H1 (cell line): ENCODE measurements at regions not wholly inside any gene's neighbourhood (a gene's known extent, or its start where the extent isn't known, plus 50 kb on each side); places are given as distances from the start of the nearest gene placed in this dataset.

ENCODE experiments used
- CTCF ChIA-PET: fragments of 300-600 bp; sonication (Branson Sonifier 250); formaldehyde crosslinking; loops from one replicate; lab custom pipeline; 2021; ENCODE audit not compliant: partially characterized antibody; lab: Charles Lee
- POLR2A ChIA-PET: fragments of 300-600 bp; sonication (Branson Sonifier 250); formaldehyde crosslinking; loops from one replicate; lab custom pipeline; 2021; ENCODE audit warnings: inconsistent platforms; ENCODE audit not compliant: partially characterized antibody; lab: Charles Lee
- DNase-seq, 2 experiments: peaks; one replicate each; pipeline versions ENCODE4 v3.0.0 to v3.0.0-alpha.2; 2010 to 2022; ENCODE audit warnings: low spot score in 2 of 2, low read depth in 1 of 2, mixed read lengths in 1 of 2
- FAIRE-seq: peaks from 2 replicates; lab custom pipeline; 2011; peaks lifted over from hg19 to GRCh38; lab: Jason Lieb, UNC
- H2AFZ ChIP-seq: 2 replicates; pipeline ENCODE4 v1.8.1; 2012; ENCODE audit warnings: low read length, inconsistent platforms
- H2AK5ac ChIP-seq: 2 replicates; pipeline ENCODE4 v1.6.1; 2013; ENCODE audit warnings: low read depth, low read length
- H2BK120ac ChIP-seq: replicated peaks from 2 replicates; pipeline ENCODE3; 2013; ENCODE audit warnings: low read depth, low read length, inconsistent platforms
- H2BK12ac ChIP-seq: 2 replicates; pipeline ENCODE4 v1.6.1; 2013; ENCODE audit warnings: low read depth, low read length
- H2BK15ac ChIP-seq: 2 replicates; pipeline ENCODE4 v1.6.1; 2013; ENCODE audit warnings: low read length
- H2BK20ac ChIP-seq: 2 replicates; pipeline ENCODE4 v1.6.1; 2013; ENCODE audit warnings: low read length
- H2BK5ac ChIP-seq: 2 replicates; pipeline ENCODE4 v1.6.1; 2013; ENCODE audit warnings: low read depth, low read length
- H3K14ac ChIP-seq: 2 replicates; pipeline ENCODE4 v1.6.1; 2013; ENCODE audit warnings: inconsistent platforms; ENCODE audit not compliant: insufficient read length
- H3K18ac ChIP-seq: 2 replicates; pipeline ENCODE4 v1.6.1; 2013; ENCODE audit warnings: low read length; ENCODE audit errors: extremely low read depth
- H3K23ac ChIP-seq: 2 replicates; pipeline ENCODE4 v1.6.1; 2013; ENCODE audit warnings: inconsistent platforms; ENCODE audit not compliant: insufficient read length
- H3K23me2 ChIP-seq: 2 replicates; pipeline ENCODE4 v1.6.1; 2013; ENCODE audit warnings: low read depth, low read length
- H3K27ac ChIP-seq: 2 replicates; pipeline ENCODE4 v1.6.1; 2011; ENCODE audit warnings: low read depth, low read length, inconsistent platforms
- H3K27me3 ChIP-seq, 4 experiments: replicated peaks in 1 of 4; 1 replicate in 1 of 4; 2 replicates in 3 of 4; pipeline versions ENCODE4 v1.6.1 to v1.8.1; 2011 to 2013; ENCODE audit warnings: low read length in 3 of 4, mild to moderate bottlenecking in 3 of 4, inconsistent platforms in 2 of 4, mixed read lengths in 2 of 4, moderate library complexity in 1 of 4; ENCODE audit not compliant: control insufficient read depth in 3 of 4, insufficient read depth in 3 of 4; ENCODE audit errors: extremely low read depth in 1 of 4
- H3K36me3 ChIP-seq, 4 experiments: 2 replicates each; pipeline versions ENCODE4 v1.6.1 to v1.8.1; 2011 to 2013; ENCODE audit warnings: mild to moderate bottlenecking in 4 of 4, low read length in 3 of 4, moderate library complexity in 2 of 4, control low read depth in 1 of 4, inconsistent platforms in 1 of 4; ENCODE audit not compliant: insufficient read depth in 4 of 4, control insufficient read depth in 2 of 4
- H3K4ac ChIP-seq: replicated peaks from 2 replicates; pipeline ENCODE3; 2013; ENCODE audit warnings: low read length, low read depth, mixed read lengths, inconsistent platforms; ENCODE audit not compliant: insufficient read length
- H3K4me1 ChIP-seq, 4 experiments: replicated peaks in 1 of 4; 1 replicate in 1 of 4; 2 replicates in 3 of 4; pipeline versions ENCODE4 v1.6.1 to v1.8.1; 2011 to 2013; ENCODE audit warnings: low read length in 3 of 4, inconsistent platforms in 2 of 4, mixed read lengths in 1 of 4; ENCODE audit not compliant: insufficient read depth in 4 of 4, control insufficient read depth in 3 of 4
- H3K4me2 ChIP-seq, 2 experiments: 2 replicates each; pipeline versions ENCODE4 v1.6.1 to v1.8.1; 2011 to 2013; ENCODE audit warnings: low read depth in 2 of 2, low read length in 2 of 2, control low read depth in 1 of 2, inconsistent platforms in 1 of 2, mild to moderate bottlenecking in 1 of 2; ENCODE audit not compliant: insufficient read depth in 1 of 2
- H3K4me3 ChIP-seq, 4 experiments: fragments of 200-600, 300-600 bp in 1 of 4; sonication (generic), shearing (Covaris generic), sonication (Bioruptor Twin) in 1 of 4; 2 replicates each; pipeline versions ENCODE4 v1.5.1 to v1.8.1; 2011 to 2016; ENCODE audit warnings: low read length in 4 of 4, low read depth in 3 of 4, control low read depth in 2 of 4, inconsistent platforms in 2 of 4, mild to moderate bottlenecking in 2 of 4, mixed read lengths in 1 of 4, moderate library complexity in 1 of 4; ENCODE audit not compliant: insufficient read depth in 2 of 4; ENCODE audit errors: extremely low read depth in 1 of 4
- H3K56ac ChIP-seq: replicated peaks from 2 replicates; pipeline ENCODE3; 2013; ENCODE audit warnings: low read depth, mild to moderate bottlenecking, mixed read lengths, low read length, inconsistent platforms; ENCODE audit not compliant: insufficient read length
- H3K79me1 ChIP-seq: 2 replicates; pipeline ENCODE4 v1.6.1; 2013; ENCODE audit warnings: low read depth, low read length, control low read depth
- H3K79me2 ChIP-seq, 2 experiments: 2 replicates each; pipeline versions ENCODE4 v1.6.1 to v1.8.1; 2012 to 2013; ENCODE audit warnings: low read length in 2 of 2, mild to moderate bottlenecking in 2 of 2, inconsistent platforms in 1 of 2; ENCODE audit not compliant: insufficient read depth in 2 of 2, control insufficient read depth in 1 of 2
- H3K9ac ChIP-seq, 4 experiments: replicated peaks in 1 of 4; 1 replicate in 1 of 4; 2 replicates in 3 of 4; pipeline versions ENCODE4 v1.6.1 to v1.8.1; 2011 to 2013; ENCODE audit warnings: low read depth in 3 of 4, low read length in 3 of 4, control low read depth in 2 of 4, mild to moderate bottlenecking in 2 of 4, moderate library complexity in 2 of 4, inconsistent platforms in 1 of 4; ENCODE audit errors: extremely low read depth in 1 of 4
- H3K9me3 ChIP-seq, 2 experiments: 2 replicates each; pipeline versions ENCODE4 v1.6.1 to v1.8.1; 2012 to 2013; ENCODE audit warnings: mild to moderate bottlenecking in 2 of 2, moderate library complexity in 2 of 2, control low read depth in 1 of 2, inconsistent platforms in 1 of 2, low read depth in 1 of 2, low read length in 1 of 2, mixed read lengths in 1 of 2; ENCODE audit not compliant: insufficient read depth in 2 of 2
- H4K20me1 ChIP-seq, 2 experiments: replicated peaks in 1 of 2; 2 replicates each; pipeline versions ENCODE3 to v1.8.1; 2011 to 2013; ENCODE audit warnings: inconsistent platforms in 2 of 2, low read length in 2 of 2, mild to moderate bottlenecking in 1 of 2; ENCODE audit not compliant: insufficient read depth in 2 of 2, control insufficient read depth in 1 of 2
- H4K5ac ChIP-seq: 2 replicates; pipeline ENCODE4 v1.6.1; 2013; ENCODE audit warnings: low read length, low read depth, mixed read lengths, inconsistent platforms; ENCODE audit not compliant: insufficient read length
- H4K8ac ChIP-seq: 2 replicates; pipeline ENCODE4 v1.8.0; 2013; ENCODE audit warnings: mild to moderate bottlenecking, moderate library complexity, low read length, inconsistent platforms; ENCODE audit not compliant: insufficient read depth; ENCODE audit errors: extremely low read depth
- H4K91ac ChIP-seq: replicated peaks from 2 replicates; pipeline ENCODE3; 2013; ENCODE audit warnings: low read length, mixed read lengths, inconsistent platforms; ENCODE audit not compliant: insufficient read length
- BCL11A ChIP-seq, 2 experiments: IDR thresholded peaks; one replicate each; pipeline ENCODE4 v1.6.1; 2011; ENCODE audit warnings: low read depth in 2 of 2, low read length in 2 of 2, mild to moderate bottlenecking in 2 of 2
- CHD1 ChIP-seq: IDR thresholded peaks from 2 replicates; pipeline ENCODE4 v1.6.1; 2012; ENCODE audit warnings: low read depth, low read length, improper control_type of control experiment
- EGR1 ChIP-seq: IDR thresholded peaks from 2 replicates; pipeline ENCODE4 v1.6.1; 2011; ENCODE audit warnings: low read depth, low read length, borderline replicate concordance
- GABPA ChIP-seq: IDR thresholded peaks from 2 replicates; pipeline ENCODE4 v1.6.1; 2011; ENCODE audit warnings: mild to moderate bottlenecking, low read length, moderate library complexity, borderline replicate concordance; ENCODE audit not compliant: insufficient read depth
- KDM4A ChIP-seq: IDR thresholded peaks from one replicate; pipeline ENCODE4 v1.7.1; 2012; ENCODE audit warnings: low read depth, mild to moderate bottlenecking, moderate library complexity, low read length, inconsistent platforms; ENCODE audit not compliant: severe bottlenecking
- KDM5A ChIP-seq: fragments of 200-600 bp; IDR thresholded peaks from 2 replicates; pipeline ENCODE4 v1.7.1; 2012; ENCODE audit warnings: mild to moderate bottlenecking, low read length, inconsistent platforms, mixed read lengths
- NRF1 ChIP-seq: IDR thresholded peaks from 2 replicates; pipeline ENCODE4 v1.6.1; 2011; ENCODE audit warnings: mild to moderate bottlenecking, low read depth, low read length, improper control_type of control experiment
- RNF2 ChIP-seq: fragments of 200-900, 300-1000 bp; sonication (generic); IDR thresholded peaks from 2 replicates; pipeline ENCODE4 v1.7.1; 2016; ENCODE audit warnings: borderline replicate concordance, low read depth, mild to moderate bottlenecking, antibody characterized with exemption, low read length; ENCODE audit not compliant: poor library complexity, severe bottlenecking; ENCODE audit errors: missing control alignments
- RXRA ChIP-seq: IDR thresholded peaks from 2 replicates; pipeline ENCODE4 v1.6.1; 2011; ENCODE audit warnings: low read depth, mild to moderate bottlenecking, low read length, moderate library complexity; ENCODE audit not compliant: insufficient read depth
- SIRT6 ChIP-seq: IDR thresholded peaks from one replicate; pipeline ENCODE4 v1.7.1; 2012; ENCODE audit warnings: low read length, inconsistent platforms
- SRF ChIP-seq: IDR thresholded peaks from 2 replicates; pipeline ENCODE4 v1.6.1; 2011; ENCODE audit warnings: mild to moderate bottlenecking, low read depth, low read length, moderate library complexity
- WGBS, 2 experiments: shearing (Covaris generic) in 1 of 2; methylation state at CpG; one replicate each; pipeline versions ENCODE4 v1.1.6 to v1.1.7; 2013 to 2015; ENCODE audit warnings: low lambda C conversion rate in 2 of 2, mixed read lengths in 2 of 2, inconsistent platforms in 1 of 2, low coverage in 1 of 2, missing lambda C conversion rate in 1 of 2; ENCODE audit not compliant: insufficient replicate concordance in 2 of 2, insufficient coverage in 1 of 2, insufficient read length in 1 of 2; ENCODE audit errors: extremely low coverage in 1 of 2, missing lambda C conversion rate in 1 of 2; 5-methylcytosine and 5-hydroxymethylcytosine counted together
- TF ChIP-seq, protein P1 (sequence below), 3 experiments: IDR thresholded peaks; 1 replicate in 2 of 3; 2 replicates in 1 of 3; pipeline versions ENCODE4 v1.5.1 to v1.6.1; 2011; ENCODE audit warnings: low read length in 3 of 3, mild to moderate bottlenecking in 3 of 3, inconsistent platforms in 2 of 3, low read depth in 1 of 3, moderate library complexity in 1 of 3; ENCODE audit not compliant: insufficient read depth in 1 of 3; ENCODE audit errors: control extremely low read depth in 1 of 3

DNA sequence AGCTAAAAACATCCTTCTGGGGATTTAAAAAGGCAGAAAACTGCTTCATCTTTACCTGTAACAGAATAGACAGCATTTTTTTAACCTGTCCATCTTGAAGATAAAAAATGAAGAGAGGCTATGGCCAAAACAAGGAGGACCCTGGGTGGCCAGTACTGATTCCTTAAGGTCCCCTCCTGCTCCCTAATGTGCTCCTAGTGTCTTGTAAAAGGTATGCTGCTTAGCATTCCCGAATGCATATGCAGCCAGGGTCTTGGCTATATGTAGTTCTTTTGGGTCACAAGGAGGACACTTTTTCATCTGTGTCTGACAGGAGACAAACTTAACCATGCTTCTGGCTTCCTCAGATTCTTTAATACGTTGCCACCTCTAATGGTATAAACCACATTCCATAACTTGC, 93.9 kb upstream of the SLC13A1 start:
- H3K23me2 ChIP-seq: no peaks in the 10 kb centered on the region
- H4K20me1 ChIP-seq: no peaks in the 10 kb centered on the region
- no peak overlapping the region for H2BK15ac ChIP-seq
- no peak overlapping the region for H3K56ac ChIP-seq
- no peak overlapping the region for H3K9ac ChIP-seq
- no peak overlapping the region for H2BK120ac ChIP-seq
- no peak overlapping the region for H3K4ac ChIP-seq
- H4K8ac ChIP-seq: no peak overlapping the region
- FAIRE-seq (no peak), DNase-seq (no peak)
- no peaks in the 10 kb centered on the region for H3K27me3 ChIP-seq
- no peaks in the 10 kb centered on the region for H3K4me1 ChIP-seq
- H4K5ac ChIP-seq: no peak overlapping the region
- H3K23ac ChIP-seq: no peak overlapping the region
- POLR2A ChIA-PET: no interaction called here
- no peak overlapping the region for H2AK5ac ChIP-seq
- no peaks in the 10 kb centered on the region for H3K9me3 ChIP-seq
- H2AFZ ChIP-seq: 0 out of 2 replicates have a peak overlapping the region, but pooled peaks have one; percentile 42
- H3K4me3 ChIP-seq: no peak overlapping the region
- H3K18ac ChIP-seq: no peak overlapping the region
- no peak overlapping the region for H3K27ac ChIP-seq
- no peaks in the 10 kb centered on the region for H3K79me1 ChIP-seq
- H4K91ac ChIP-seq: no peak overlapping the region
- H2BK20ac ChIP-seq: no peak overlapping the region
- no peak overlapping the region for H3K4me2 ChIP-seq
- no peak overlapping the region for H2BK12ac ChIP-seq
- CTCF ChIA-PET: interaction anchor here (1.2 kb wide), 1 partner anchor 33 kb away, joined by 4 read pairs; no protein-coding TSS in a partner anchor
- no peaks in the 10 kb centered on the region for H3K36me3 ChIP-seq
- H2BK5ac ChIP-seq: no peak overlapping the region
- H3K14ac ChIP-seq: no peak overlapping the region
- no peaks in the 10 kb centered on the region for H3K79me2 ChIP-seq
- WGBS, 2 experiments: 89% methylated on average over 2 of the region's 2 CpGs; no CpG with 5 or more reads in 1 of the 2 experiments
- no peak for TF ChIP-seq CHD1
- no peak for TF ChIP-seq BCL11A (IDR thresholded peaks at IDR 0.05; ENCODE audit: low read depth in 2 of 2, low read length in 2 of 2)
- TF ChIP-seq SIRT6: no peak
- TF ChIP-seq SRF: no peak
- TF ChIP-seq RNF2: no peak
- TF ChIP-seq RXRA: no peak
- no peak for TF ChIP-seq KDM5A
- TF ChIP-seq KDM4A: no peak
- TF ChIP-seq NRF1: no peak
- TF ChIP-seq, protein P1, sequence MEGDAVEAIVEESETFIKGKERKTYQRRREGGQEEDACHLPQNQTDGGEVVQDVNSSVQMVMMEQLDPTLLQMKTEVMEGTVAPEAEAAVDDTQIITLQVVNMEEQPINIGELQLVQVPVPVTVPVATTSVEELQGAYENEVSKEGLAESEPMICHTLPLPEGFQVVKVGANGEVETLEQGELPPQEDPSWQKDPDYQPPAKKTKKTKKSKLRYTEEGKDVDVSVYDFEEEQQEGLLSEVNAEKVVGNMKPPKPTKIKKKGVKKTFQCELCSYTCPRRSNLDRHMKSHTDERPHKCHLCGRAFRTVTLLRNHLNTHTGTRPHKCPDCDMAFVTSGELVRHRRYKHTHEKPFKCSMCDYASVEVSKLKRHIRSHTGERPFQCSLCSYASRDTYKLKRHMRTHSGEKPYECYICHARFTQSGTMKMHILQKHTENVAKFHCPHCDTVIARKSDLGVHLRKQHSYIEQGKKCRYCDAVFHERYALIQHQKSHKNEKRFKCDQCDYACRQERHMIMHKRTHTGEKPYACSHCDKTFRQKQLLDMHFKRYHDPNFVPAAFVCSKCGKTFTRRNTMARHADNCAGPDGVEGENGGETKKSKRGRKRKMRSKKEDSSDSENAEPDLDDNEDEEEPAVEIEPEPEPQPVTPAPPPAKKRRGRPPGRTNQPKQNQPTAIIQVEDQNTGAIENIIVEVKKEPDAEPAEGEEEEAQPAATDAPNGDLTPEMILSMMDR (IDR thresholded peaks at IDR 0.05; ENCODE audit: control extremely low read depth in 1 of 3, insufficient read depth in 1 of 3, low read depth in 1 of 3, low read length in 3 of 3): no peak
- no peak for TF ChIP-seq EGR1
- no peak for TF ChIP-seq GABPA
